ENCODE measurements at regions not wholly inside any gene's neighbourhood (a gene's known extent, or its start where the extent isn't known, plus 50 kb on each side); places are given as distances from the start of the nearest gene placed in this dataset.

- TF ChIP-seq, protein P1, sequence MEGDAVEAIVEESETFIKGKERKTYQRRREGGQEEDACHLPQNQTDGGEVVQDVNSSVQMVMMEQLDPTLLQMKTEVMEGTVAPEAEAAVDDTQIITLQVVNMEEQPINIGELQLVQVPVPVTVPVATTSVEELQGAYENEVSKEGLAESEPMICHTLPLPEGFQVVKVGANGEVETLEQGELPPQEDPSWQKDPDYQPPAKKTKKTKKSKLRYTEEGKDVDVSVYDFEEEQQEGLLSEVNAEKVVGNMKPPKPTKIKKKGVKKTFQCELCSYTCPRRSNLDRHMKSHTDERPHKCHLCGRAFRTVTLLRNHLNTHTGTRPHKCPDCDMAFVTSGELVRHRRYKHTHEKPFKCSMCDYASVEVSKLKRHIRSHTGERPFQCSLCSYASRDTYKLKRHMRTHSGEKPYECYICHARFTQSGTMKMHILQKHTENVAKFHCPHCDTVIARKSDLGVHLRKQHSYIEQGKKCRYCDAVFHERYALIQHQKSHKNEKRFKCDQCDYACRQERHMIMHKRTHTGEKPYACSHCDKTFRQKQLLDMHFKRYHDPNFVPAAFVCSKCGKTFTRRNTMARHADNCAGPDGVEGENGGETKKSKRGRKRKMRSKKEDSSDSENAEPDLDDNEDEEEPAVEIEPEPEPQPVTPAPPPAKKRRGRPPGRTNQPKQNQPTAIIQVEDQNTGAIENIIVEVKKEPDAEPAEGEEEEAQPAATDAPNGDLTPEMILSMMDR (IDR thresholded peaks at IDR 0.05 in 2 of 3, conservative IDR thresholded peaks at IDR 0.05 in 1 of 3; ENCODE audit: borderline replicate concordance in 1 of 3, insufficient read depth in 1 of 3, low read depth in 2 of 3, low read length in 2 of 3) = no peak
- TF ChIP-seq POLR2AphosphoS5 (IDR thresholded peaks at IDR 0.05; ENCODE audit: low read depth, low read length) = no peak
- no peak; the same call in 1 of the 2 replicates for TF ChIP-seq CEBPB (IDR thresholded peaks at IDR 0.05; ENCODE audit: low read depth)
- no peak for TF ChIP-seq FOSL1 (IDR thresholded peaks at IDR 0.05; ENCODE audit: low read depth)
- no peak for TF ChIP-seq EZH2phosphoT487 (IDR thresholded peaks at IDR 0.05; ENCODE audit: borderline replicate concordance)
- TF ChIP-seq SIN3A (IDR thresholded peaks at IDR 0.05; ENCODE audit: low read depth) = no peak
- TF ChIP-seq RAD21 (IDR thresholded peaks at IDR 0.05; ENCODE audit: low read depth) = no peak
- TF ChIP-seq, protein P2, sequence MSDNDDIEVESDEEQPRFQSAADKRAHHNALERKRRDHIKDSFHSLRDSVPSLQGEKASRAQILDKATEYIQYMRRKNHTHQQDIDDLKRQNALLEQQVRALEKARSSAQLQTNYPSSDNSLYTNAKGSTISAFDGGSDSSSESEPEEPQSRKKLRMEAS (IDR thresholded peaks at IDR 0.05) = no peak
- no peak for TF ChIP-seq SP1 (IDR thresholded peaks at IDR 0.05; ENCODE audit: low read depth)
- TF ChIP-seq TCF7L2 (IDR thresholded peaks at IDR 0.05; ENCODE audit: borderline replicate concordance, extremely low read depth, insufficient read depth, insufficient read length) = no peak
- TF ChIP-seq EZH2 (IDR thresholded peaks at IDR 0.05) = no peak
- TF ChIP-seq POLR2A (IDR thresholded peaks at IDR 0.05; ENCODE audit: borderline replicate concordance, extremely low read depth, insufficient read depth, insufficient read length) = no peak
- TF ChIP-seq ZFX (IDR thresholded peaks at IDR 0.05) = no peak
Measured at GRCh38 chr1:94303005-94303404, 65.6 kb upstream of the ARHGAP29 start.

All from HCT116 (cell line).